Endothelial cell of umbilical vein (primary cell): ENCODE measurements at regions not wholly inside any gene's neighbourhood (a gene's known extent, or its start where the extent isn't known, plus 50 kb on each side); places are given as distances from the start of the nearest gene placed in this dataset.

Experiments used
- CTCF ChIP-seq, 2 donors: IDR thresholded peaks; 1 replicate in 1 of 2; 2 replicates in 1 of 2; pipeline ENCODE4 v1.5.1; 2011; ENCODE audit warnings: low read length in 2 of 2, mild to moderate bottlenecking in 2 of 2, moderate library complexity in 2 of 2, control low read depth in 1 of 2, inconsistent platforms in 1 of 2, low read depth in 1 of 2; ENCODE audit not compliant: insufficient read depth in 1 of 2; ENCODE audit errors: extremely low read depth in 1 of 2
- EZH2 ChIP-seq: IDR thresholded peaks from 2 replicates; pipeline ENCODE4 v1.6.1; 2012; ENCODE audit warnings: borderline replicate concordance, low read depth, mild to moderate bottlenecking, moderate library complexity, low read length, inconsistent platforms; ENCODE audit not compliant: severe bottlenecking
- FOS ChIP-seq: IDR thresholded peaks from 2 replicates; pipeline ENCODE4 v1.6.1; 2011; ENCODE audit warnings: mild to moderate bottlenecking, low read length, moderate library complexity, borderline replicate concordance; ENCODE audit not compliant: insufficient read depth
- GATA2 ChIP-seq: IDR thresholded peaks from 2 replicates; pipeline ENCODE4 v1.7.0; 2011; ENCODE audit warnings: low read depth, mild to moderate bottlenecking, moderate library complexity, mixed read lengths, low read length; ENCODE audit not compliant: insufficient read length, insufficient read depth
- JUN ChIP-seq: IDR thresholded peaks from 2 replicates; pipeline ENCODE4 v1.6.1; 2011; ENCODE audit warnings: borderline replicate concordance, low read depth; ENCODE audit not compliant: insufficient read length, insufficient read depth
- MYC ChIP-seq: IDR thresholded peaks from one replicate; pipeline ENCODE4 v1.6.1; 2011; ENCODE audit warnings: mild to moderate bottlenecking, low read depth, low read length
- POLR2A ChIP-seq: IDR thresholded peaks from 2 replicates; pipeline ENCODE4 v1.6.1; 2012; ENCODE audit warnings: low read depth, mild to moderate bottlenecking, control low read depth, low read length
- POLR2AphosphoS5 ChIP-seq: IDR thresholded peaks from 2 replicates; pipeline ENCODE4 v1.6.1; 2012; ENCODE audit warnings: low read depth, mild to moderate bottlenecking, control low read depth, low read length, moderate library complexity; ENCODE audit not compliant: insufficient read depth
- TF ChIP-seq, protein P1 (sequence below): IDR thresholded peaks from 2 replicates; pipeline ENCODE4 v1.6.1; 2011; ENCODE audit not compliant: insufficient read depth, insufficient read length

GRCh38 chr1:68979891-68980290, 483.0 kb upstream of the DEPDC1 start:
- TF ChIP-seq CTCF (IDR thresholded peaks at IDR 0.05; ENCODE audit: extremely low read depth in 1 of 2, insufficient read depth in 1 of 2, low read depth in 1 of 2, low read length in 2 of 2) (no peak), EZH2 (no peak), FOS (no peak), POLR2AphosphoS5 (no peak), POLR2A (no peak), JUN (no peak), GATA2 (no peak), MYC (no peak)
- TF ChIP-seq, protein P1, sequence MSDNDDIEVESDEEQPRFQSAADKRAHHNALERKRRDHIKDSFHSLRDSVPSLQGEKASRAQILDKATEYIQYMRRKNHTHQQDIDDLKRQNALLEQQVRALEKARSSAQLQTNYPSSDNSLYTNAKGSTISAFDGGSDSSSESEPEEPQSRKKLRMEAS = no peak
